ENCODE measurements at regions not wholly inside any gene's neighbourhood (a gene's known extent, or its start where the extent isn't known, plus 50 kb on each side); places are given as distances from the start of the nearest gene placed in this dataset.

GRCh38 chr2:66122516-66122915 is 312.4 kb upstream of the MEIS1 start:
- TF ChIP-seq CTCF (conservative IDR thresholded peaks at IDR 0.05) (no peak), ZFX (IDR thresholded peaks at IDR 0.05) (no peak)

All from C4-2B (cell line).